GM06990 (cell line): ENCODE measurements at regions not wholly inside any gene's neighbourhood (a gene's known extent, or its start where the extent isn't known, plus 50 kb on each side); places are given as distances from the start of the nearest gene placed in this dataset.
A peak's percentile ranks its signal among the peaks of the same experiment; 100 is the strongest.

Experiments
- DNase-seq: peaks from one replicate; pipeline ENCODE4 v3.0.0-alpha.2; 2011; ENCODE audit not compliant: insufficient read length; ENCODE audit errors: extremely low read depth
- H3K27me3 ChIP-seq: replicated peaks from 2 replicates; pipeline ENCODE4 v1.6.0; 2011; ENCODE audit warnings: low read length; ENCODE audit not compliant: control insufficient read depth, insufficient read depth
- H3K36me3 ChIP-seq: 2 replicates; pipeline ENCODE4 v1.5.1; 2011; ENCODE audit warnings: low read length; ENCODE audit not compliant: control insufficient read depth, insufficient read depth
- H3K4me3 ChIP-seq: replicated peaks from 2 replicates; pipeline ENCODE4 v1.5.1; 2011; ENCODE audit warnings: low read depth, mild to moderate bottlenecking, control low read depth, low read length
- TF ChIP-seq, protein P1 (sequence below): IDR thresholded peaks from 2 replicates; pipeline ENCODE4 v1.5.1; 2011; ENCODE audit warnings: low read length, control low read depth, mild to moderate bottlenecking, inconsistent platforms; ENCODE audit not compliant: insufficient read depth, poor library complexity, severe bottlenecking

DNA sequence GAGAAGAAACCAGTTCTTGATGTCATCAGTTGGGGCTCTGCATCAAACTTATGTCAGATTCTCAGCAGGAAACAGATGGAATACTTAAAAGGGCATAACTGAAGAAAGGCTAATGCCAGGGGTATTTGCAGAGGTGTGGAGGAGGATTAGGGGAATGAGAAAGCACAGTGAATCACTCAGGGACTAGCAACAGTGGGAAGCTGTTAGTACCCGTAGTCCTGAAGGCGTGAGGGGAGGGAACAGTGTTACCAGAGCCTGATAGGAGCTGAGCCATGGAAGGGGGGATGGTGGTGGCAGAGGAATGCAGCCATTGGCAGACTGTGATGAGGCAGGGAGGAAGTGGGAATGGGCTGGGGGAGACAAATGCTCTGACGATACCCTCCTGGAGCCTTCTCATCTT is 162.3 kb downstream of the UTP18 start:
- Histone ChIP-seq H3K4me3 (no peak overlapping the region), H3K36me3 (no peaks in the 10 kb centered on the region), H3K27me3 (no peaks in the 10 kb centered on the region; the same call in 1 of the 2 replicates)
- DNase-seq: no peak
- TF ChIP-seq, protein P1, sequence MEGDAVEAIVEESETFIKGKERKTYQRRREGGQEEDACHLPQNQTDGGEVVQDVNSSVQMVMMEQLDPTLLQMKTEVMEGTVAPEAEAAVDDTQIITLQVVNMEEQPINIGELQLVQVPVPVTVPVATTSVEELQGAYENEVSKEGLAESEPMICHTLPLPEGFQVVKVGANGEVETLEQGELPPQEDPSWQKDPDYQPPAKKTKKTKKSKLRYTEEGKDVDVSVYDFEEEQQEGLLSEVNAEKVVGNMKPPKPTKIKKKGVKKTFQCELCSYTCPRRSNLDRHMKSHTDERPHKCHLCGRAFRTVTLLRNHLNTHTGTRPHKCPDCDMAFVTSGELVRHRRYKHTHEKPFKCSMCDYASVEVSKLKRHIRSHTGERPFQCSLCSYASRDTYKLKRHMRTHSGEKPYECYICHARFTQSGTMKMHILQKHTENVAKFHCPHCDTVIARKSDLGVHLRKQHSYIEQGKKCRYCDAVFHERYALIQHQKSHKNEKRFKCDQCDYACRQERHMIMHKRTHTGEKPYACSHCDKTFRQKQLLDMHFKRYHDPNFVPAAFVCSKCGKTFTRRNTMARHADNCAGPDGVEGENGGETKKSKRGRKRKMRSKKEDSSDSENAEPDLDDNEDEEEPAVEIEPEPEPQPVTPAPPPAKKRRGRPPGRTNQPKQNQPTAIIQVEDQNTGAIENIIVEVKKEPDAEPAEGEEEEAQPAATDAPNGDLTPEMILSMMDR: no peak

- Histone ChIP-seq H3K27me3 (no peaks in the 10 kb centered on the region; the same call in 1 of the 2 replicates), H3K36me3 (no peaks in the 10 kb centered on the region), H3K4me3 (no peak overlapping the region)
- TF ChIP-seq, protein P1: no peak
- no peak for DNase-seq
Measured at GRCh38 chr17:51423421-51424160, 163.2 kb downstream of the UTP18 start.

GRCh38 chr17:51425773-51426172 is 165.4 kb downstream of the UTP18 start:
- Histone ChIP-seq H3K27me3 (no peaks in the 10 kb centered on the region; the same call in 1 of the 2 replicates), H3K36me3 (no peaks in the 10 kb centered on the region), H3K4me3 (no peak overlapping the region)
- TF ChIP-seq, protein P1: no peak
- no peak for DNase-seq

DNA sequence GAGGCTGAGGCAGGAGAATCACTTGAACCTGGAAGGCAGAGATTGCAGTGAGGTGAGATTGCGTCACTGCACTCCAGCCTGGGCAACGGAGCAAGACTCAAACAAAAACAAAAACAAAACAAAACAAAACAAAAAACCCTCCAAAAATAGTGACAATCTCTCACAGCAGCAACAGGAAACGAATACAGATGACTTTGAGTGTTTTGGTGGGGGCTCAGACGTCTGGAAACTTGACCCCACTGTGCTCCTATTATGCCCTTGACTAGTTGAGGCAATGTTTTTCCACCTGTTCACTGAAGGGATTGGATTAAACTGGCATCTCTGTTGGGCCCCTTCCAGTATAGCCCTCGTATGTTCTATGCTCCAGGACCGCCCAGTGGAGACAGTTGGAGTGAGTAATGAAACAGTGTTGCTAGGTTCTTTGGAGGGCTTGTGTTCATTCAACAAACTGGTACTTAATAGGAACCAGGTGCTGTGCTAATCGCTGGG is 167.0 kb downstream of the UTP18 start:
- Histone ChIP-seq H3K27me3 (no peaks in the 10 kb centered on the region), H3K4me3 (no peak overlapping the region), H3K36me3 (no peaks in the 10 kb centered on the region)
- TF ChIP-seq, protein P1: no peak
- DNase-seq: no peak

DNA sequence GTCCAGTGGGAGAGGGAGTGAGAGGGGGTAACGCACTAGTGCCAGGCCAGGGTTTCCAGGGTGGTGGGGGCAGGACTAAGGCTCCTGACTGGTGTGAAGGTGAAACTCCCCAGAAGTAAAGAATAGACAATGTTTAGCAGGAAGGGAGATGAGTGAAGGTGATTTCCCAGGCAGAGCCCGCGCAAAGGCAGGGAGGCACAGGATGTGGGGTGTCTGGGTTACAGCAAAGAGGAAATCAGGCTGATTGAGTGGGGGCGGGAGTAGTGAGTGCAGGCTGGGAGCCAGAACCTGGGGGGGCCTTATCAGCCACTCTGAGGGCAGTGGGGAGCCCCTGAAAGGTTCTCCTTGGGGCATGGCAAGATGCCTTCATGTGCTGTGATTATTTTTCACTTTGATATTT is 167.5 kb downstream of the UTP18 start:
- H3K27me3 ChIP-seq: no peaks in the 10 kb centered on the region
- H3K36me3 ChIP-seq: no peaks in the 10 kb centered on the region
- peak; percentile 38 for DNase-seq
- H3K4me3 ChIP-seq: no peak overlapping the region
- TF ChIP-seq, protein P1: no peak
